ENCODE measurements at regions not wholly inside any gene's neighbourhood (a gene's known extent, or its start where the extent isn't known, plus 50 kb on each side); places are given as distances from the start of the nearest gene placed in this dataset.
"Not testable (repeated sequence)": the region's sequence is repeated elsewhere in the genome, so short reads cannot be mapped to it uniquely, and the experiment has no call there.

- no peak for DNase-seq (ENCODE audit: low read depth)
Measured at GRCh38 chr17:74137416-74137815, 66.1 kb upstream of the RPL38 start.

GRCh38 chr17:74139120-74139519 lies 64.4 kb upstream of the RPL38 start:
- no peak for DNase-seq (ENCODE audit: low read depth)

DNA sequence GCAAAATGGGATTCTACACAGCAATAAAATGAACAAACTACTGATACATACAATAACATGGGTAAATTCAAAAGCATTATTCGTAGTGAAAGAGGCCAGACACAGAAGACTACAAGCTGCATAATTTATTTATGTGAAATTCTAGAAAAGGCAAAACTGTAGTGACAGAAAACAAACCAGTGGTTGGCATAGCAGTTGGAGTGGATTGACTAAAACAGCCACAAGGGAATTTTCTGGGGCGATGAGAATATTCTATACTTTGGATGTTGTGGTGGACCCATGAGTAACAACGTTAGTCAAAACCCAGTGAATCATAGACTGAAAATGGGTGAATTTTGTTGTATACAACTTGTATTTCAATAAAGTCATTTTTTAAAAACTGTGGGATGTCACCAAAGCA lies 63.2 kb upstream of the RPL38 start:
- no peak for DNase-seq (ENCODE audit: low read depth)

GRCh38 chr17:74141612-74142011 lies 61.9 kb upstream of the RPL38 start:
- DNase-seq (ENCODE audit: low read depth): no peak

DNA sequence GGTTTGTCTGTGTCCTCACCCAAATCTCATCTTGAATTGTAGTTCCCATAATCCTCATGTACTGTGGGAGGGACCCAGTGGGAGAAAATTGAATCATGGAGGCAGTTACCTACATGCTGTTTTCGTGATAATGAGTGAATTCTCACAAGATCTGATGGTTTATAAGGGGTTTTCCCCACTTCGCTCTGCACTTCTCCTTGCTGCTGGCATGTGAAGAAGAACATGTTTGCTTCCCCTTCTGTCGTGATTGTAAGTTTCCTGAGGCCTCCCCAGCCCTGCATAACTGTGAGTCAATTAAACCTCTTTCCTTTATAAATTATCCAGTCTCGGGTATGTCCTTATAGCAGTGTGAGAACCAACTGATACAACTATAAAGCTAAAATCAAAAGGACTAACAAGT lies 60.2 kb upstream of the RPL38 start:
- not testable (repeated sequence) for DNase-seq (ENCODE audit: low read depth)

DNA sequence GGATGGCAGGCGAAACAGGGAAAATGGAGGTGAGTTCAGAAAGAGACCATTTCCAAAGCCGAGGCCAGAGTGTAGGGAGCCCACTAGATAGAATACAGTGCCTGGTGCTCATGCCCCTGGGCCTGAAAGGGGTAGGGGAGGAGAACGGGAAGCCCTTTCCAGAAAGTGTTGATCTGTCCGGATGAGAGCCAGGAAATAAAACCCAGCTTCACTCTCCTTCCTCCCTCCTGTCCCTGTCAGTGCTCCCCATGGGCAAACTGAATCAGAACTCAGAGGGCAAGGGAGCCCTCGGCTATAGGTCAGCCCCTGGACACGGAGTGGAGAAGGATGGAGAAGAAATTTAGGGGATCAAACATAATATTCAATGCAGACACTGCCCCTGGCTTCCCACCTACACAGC lies 57.7 kb upstream of the RPL38 start:
- no peak for DNase-seq (ENCODE audit: low read depth)

DNA sequence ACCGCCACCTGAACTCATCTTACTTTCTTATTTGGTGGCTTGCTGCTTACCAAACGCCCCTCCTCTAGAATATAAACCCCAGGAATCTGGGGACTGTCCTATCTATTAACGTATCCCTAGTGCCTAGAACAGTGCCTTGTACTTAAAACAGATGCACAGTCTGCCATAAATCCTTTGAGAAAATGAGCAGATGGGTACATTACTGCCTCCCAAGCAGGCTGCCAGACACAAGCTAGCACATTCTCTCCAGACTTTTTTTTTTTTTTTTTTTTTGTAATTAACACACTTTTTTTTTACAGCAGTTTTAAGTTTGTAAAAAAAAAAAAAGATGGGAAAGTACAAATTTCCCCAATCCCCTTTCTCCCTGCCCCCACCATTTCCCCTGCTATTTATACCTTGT lies 57.3 kb upstream of the RPL38 start:
- no peak for DNase-seq (ENCODE audit: low read depth)

GRCh38 chr17:74147056-74147835 lies 56.2 kb upstream of the RPL38 start:
- DNase-seq (ENCODE audit: low read depth): no peak

DNA sequence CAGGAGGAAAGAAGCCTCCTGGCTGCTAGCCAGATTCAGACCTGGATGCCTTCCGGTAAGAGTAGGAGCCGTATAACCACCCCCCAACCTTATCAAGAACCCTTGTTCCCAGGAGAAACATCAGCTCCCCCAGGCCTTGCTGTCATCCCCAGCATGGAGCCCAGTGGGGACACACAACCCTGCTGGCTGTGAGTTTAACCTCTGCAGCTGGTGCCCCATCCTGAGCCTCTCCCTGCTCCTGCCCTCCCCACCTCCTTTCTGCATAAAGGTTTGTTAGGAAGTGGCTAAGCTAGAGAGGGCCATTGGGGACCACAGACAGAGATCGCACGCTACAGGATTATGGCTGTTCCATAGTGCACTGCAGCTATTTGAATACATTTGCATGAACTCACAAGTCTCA lies 55.5 kb upstream of the RPL38 start:
- DNase-seq (ENCODE audit: low read depth): no peak

DNA sequence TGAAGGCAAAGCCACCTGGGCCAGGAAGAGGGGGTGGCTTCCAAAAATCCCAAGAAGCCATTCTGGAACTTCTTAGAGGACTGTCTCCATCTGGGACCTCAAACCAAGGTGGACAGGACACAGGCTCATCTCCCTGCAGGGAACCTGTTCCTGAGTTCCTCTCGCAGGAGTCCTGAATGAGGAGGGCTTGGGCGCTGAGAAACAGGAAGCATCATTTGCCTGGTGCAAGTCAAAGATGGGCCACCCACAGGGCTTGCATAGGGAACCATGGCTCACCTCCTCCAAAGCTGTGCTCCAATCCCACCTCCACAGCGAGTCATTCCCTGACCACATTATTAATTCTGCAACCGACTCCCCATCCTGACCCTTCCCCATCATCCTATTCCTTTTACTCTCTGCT lies 55.0 kb upstream of the RPL38 start:
- no peak for DNase-seq (ENCODE audit: low read depth)

- no peak for DNase-seq (ENCODE audit: low read depth)
Measured at GRCh38 chr17:74148901-74149596, 54.4 kb upstream of the RPL38 start.

GRCh38 chr17:74149597-74150427 lies 53.7 kb upstream of the RPL38 start:
- DNase-seq (ENCODE audit: low read depth): no peak

GRCh38 chr17:74150428-74151025 lies 53.0 kb upstream of the RPL38 start:
- no peak for DNase-seq (ENCODE audit: low read depth)

DNA sequence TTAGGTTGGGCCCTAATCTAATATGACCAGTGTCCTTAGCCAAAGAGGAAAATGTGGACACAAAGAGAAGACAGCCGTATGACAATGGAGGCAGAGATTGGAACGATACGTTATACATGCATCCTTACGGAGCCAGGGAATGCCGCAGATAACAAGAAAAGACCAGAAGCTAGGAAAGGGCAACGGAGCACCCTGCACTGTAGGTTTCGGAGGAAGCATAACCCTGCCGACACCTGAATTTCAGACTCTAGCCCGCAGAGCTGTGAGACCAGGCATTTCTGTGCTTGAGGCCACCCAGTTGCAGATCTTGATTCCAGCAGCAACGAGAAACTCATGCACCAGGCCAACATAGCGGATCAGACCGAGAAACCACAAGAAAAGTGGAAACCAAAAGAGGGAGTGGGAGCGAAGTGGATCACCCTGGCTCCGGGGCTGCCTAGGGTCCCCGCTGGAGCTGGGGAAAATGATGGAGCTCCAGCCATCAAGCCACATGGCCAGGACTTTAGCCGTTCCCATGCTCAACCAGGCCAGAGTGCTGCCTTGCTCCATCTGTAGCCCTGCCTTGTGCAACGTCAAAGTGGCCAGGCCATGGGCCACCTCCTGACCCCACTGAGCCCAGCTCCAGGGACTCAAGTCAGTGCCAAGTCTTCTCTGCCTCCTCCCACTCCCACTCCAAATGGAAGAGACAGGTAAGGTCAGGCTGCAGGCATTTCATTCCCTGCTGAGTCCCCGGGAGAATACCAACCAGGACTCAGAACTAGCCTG lies 51.7 kb upstream of the RPL38 start:
- DNase-seq (ENCODE audit: low read depth): no peak

DNA sequence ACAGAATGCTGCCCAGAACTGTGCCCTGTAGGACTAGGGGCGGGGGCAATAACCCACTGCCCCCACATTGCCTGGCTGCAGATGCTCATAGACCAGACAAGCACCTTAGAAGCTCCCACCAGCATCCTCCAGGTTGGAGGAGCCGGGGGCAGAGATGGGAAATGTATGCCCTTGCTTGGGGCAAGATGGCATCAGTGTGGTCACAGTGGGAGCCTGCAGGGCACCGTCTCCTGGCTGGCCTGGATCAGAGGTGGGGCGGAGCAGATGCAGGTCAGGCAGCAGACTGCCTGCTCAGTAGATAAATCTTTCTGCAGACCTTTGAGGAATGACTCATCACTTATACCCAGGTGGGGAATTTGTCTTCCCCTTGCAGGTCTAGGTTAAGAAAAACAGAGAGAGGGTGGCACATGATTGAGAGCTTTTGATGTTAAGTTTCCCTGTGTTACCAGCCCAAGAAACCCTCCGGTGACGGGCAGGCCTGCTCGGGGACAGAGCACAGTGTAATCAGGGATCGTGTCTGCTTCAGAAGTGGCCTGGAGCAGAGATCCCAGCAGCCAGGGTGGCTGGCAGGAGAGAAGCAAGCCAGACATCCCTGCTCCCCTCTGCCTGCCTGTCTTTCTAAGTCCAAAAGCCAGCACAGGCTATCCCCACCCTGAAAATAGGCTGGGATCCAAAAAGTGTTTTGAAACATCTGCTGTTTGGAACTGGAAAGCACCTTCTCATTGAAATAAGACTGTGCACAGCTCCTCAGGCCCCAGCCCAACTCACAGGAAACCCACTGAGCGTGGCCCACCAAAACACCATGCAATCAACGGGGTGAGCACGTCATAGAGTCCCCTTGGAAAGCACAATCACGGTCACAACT lies 50.7 kb upstream of the RPL38 start:
- DNase-seq (ENCODE audit: low read depth): peak; percentile 4

GRCh38 chr17:74153456-74153810 lies 50.0 kb upstream of the RPL38 start:
- DNase-seq (ENCODE audit: low read depth): no peak

All from forelimb muscle (tissue), 1 donor.